ENCODE measurements at regions not wholly inside any gene's neighbourhood (a gene's known extent, or its start where the extent isn't known, plus 50 kb on each side); places are given as distances from the start of the nearest gene placed in this dataset.
"Not testable (repeated sequence)": the region's sequence is repeated elsewhere in the genome, so short reads cannot be mapped to it uniquely, and the experiment has no call there.

DNA sequence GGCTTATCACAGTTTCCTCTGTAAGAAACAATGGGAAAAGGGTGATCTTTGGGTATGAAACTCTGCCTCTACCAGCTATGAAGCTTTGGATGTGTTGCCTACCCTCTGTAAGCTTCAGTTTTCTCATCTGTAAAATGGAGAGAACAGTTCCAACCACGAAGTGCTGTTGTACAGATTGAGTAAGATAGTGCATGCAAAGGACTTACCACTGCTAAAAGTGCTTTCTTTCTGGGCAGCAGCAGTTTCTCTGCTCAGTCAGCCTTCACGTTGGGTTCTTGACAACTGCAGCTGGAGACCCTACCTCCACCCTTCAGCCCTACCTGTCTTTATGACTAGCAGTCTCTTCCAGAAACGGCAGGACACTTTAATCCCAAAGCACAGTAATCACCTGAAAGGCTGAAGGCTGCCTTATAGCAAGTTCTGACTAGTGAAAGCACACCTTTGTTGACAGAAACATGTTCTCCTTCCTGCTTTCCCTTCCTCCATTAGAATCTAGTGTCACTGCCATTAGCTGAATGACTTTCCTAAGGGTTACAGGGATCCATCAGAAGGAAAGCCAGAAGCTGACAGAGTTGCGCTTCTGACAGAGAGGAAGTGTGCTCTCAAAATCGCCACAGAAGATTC lies 91.4 kb downstream of the RPL27A start:
- no peak overlapping the region for H3K27ac ChIP-seq
- TF ChIP-seq, protein P1, sequence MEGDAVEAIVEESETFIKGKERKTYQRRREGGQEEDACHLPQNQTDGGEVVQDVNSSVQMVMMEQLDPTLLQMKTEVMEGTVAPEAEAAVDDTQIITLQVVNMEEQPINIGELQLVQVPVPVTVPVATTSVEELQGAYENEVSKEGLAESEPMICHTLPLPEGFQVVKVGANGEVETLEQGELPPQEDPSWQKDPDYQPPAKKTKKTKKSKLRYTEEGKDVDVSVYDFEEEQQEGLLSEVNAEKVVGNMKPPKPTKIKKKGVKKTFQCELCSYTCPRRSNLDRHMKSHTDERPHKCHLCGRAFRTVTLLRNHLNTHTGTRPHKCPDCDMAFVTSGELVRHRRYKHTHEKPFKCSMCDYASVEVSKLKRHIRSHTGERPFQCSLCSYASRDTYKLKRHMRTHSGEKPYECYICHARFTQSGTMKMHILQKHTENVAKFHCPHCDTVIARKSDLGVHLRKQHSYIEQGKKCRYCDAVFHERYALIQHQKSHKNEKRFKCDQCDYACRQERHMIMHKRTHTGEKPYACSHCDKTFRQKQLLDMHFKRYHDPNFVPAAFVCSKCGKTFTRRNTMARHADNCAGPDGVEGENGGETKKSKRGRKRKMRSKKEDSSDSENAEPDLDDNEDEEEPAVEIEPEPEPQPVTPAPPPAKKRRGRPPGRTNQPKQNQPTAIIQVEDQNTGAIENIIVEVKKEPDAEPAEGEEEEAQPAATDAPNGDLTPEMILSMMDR (conservative IDR thresholded peaks at IDR 0.05): no peak

DNA sequence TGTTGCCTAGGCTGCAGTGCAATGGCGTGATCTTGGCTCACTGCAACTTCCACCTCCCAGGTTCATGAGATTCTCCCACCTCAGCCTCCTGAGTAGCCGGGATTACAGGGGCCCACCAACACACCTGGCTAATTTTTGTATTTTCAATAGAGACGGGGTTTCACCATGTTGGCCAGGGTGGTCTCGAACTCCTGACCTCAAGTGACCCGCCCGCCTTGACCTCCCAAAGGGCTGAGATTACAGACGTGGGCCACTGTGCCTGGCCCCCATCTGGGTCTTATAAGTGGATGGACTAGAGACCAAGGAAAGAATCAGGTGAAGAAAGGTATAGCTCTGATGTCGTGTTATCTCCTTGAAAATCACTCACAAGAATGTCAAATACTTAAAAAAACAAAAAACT lies 92.3 kb downstream of the RPL27A start:
- not testable (repeated sequence) for H3K27ac ChIP-seq

DNA sequence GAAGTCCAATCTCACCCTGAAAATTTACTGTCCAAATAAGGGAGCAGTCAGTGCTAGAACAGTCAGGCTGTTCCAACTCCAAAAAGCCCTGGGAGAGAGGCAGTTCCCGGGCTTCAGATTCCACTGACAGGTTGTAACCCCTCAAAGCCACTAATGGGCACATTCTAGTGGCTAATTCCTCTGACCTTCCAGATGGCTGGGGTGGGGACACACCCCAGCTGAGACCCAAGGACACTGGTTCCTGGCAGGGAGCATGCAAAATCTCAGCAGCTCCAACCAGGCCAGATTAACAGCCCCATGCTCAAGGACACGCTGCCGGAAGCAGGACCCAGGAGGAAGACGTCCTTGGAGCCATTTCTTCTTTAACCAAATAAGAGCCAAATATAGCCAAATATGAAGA lies 92.7 kb downstream of the RPL27A start:
- H3K27ac ChIP-seq: no peak overlapping the region
- TF ChIP-seq, protein P1 (conservative IDR thresholded peaks at IDR 0.05): no peak

DNA sequence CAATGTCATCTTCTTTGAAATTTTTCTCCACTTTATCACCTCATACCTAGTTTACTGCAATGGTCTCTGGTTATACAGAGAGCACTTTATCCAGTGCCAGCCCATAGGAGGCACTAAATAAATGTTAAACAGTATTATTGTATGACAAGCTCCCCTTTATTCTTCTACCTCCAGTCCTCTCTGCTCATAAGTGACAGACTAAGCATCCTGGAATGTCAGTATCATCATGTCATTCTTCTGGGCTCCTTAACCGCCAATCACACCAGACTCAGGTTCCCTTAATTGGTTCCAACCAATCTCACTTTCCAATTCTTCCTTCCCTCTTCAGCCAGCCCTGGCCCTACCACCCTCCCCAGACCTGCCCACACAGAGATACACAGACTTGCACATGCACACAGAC lies 93.1 kb downstream of the RPL27A start:
- TF ChIP-seq, protein P1 (conservative IDR thresholded peaks at IDR 0.05): no peak
- TF ChIP-seq ZFX (IDR thresholded peaks at IDR 0.05): no peak

DNA sequence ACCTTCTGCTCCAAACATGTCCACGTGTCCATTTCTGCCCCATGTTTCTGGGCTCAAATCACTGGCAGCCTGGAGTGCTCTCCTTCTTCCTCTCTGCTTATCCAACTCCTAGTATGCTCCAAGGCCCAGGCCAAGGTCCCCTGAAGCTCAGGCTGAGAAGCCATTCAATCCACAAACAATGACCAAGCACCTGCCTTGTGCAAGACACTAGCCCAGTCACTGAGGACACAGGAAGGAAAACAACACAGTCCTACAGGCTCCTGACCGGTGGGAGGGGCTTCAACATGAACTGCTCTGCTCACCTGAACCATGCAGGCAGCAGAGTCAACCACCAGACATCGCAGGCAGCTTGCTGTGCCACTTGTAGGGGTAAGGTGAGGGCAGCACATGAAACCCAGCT lies 93.6 kb downstream of the RPL27A start:
- no peak overlapping the region for H3K27ac ChIP-seq
- TF ChIP-seq, protein P1 (conservative IDR thresholded peaks at IDR 0.05): no peak
- no peak for TF ChIP-seq ZFX (IDR thresholded peaks at IDR 0.05)

More for the DNA sequence above, 93.1 kb downstream of the RPL27A start:
- no peak overlapping the region for H3K27ac ChIP-seq

DNA sequence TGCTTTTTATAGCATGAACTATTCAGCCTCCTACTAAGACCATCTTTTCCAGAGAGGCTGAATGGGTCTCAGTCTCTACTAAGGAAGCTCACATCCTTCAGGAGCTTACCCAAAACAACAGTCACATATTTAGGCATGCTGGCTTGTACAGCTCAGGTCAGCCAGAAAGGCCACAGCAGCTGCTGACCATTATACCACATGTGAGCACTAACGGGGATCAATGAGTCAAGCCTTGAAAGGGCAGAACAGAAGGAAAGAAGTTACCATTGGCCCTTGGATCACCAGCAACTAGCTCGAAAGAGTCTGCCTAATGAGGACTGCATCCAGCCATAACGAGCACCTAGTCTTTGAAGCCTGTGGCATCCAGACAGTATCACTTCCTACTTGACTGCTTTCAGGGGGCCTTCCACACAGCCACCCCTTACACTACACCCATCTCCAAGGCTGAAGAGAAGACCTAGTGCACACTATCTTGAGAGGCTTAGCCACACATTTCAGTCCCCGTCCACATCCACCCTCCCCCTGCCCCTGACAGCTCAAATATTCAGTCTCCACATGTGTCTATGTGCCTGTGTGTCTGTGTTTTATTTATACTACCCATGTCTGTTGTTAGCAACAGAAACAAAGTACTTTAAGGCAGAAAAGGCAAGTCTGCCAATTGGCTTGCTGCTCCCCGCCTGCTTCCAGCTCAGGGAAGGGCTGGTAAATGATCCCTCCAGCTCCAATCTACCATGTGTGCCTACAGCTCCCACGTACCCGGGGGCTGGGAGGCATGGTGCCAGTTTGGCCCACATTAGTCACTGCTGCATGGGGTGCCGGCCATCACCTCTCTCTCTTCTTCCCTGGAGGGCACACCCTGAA lies 95.5 kb downstream of the RPL27A start:
- TF ChIP-seq ZFX (IDR thresholded peaks at IDR 0.05): no peak
- TF ChIP-seq, protein P1 (conservative IDR thresholded peaks at IDR 0.05): no peak
- no peak overlapping the region for H3K27ac ChIP-seq

DNA sequence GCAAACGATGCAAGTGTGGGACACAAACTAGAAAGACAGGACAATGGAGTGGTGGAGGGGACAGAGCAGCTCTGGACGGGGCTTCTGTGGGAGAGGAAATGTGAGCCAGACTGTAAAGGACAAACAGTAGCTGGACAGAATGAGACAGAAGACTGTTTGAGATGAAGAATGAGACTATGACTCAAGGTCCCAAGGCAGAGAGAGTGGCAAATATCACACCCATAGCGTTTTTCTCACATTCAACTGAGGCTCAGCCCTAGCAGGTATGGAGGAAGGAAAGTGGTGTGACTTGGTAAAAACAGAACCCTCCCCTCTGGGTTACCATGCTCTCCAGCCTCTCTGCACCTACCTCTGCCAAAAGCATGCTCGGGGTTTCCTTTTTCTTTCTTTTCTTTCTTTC lies 96.5 kb downstream of the RPL27A start:
- TF ChIP-seq, protein P1 (conservative IDR thresholded peaks at IDR 0.05): no peak
- no peak for TF ChIP-seq ZFX (IDR thresholded peaks at IDR 0.05)
- no peak overlapping the region for H3K27ac ChIP-seq
